ENCODE measurements at regions not wholly inside any gene's neighbourhood (a gene's known extent, or its start where the extent isn't known, plus 50 kb on each side); places are given as distances from the start of the nearest gene placed in this dataset.

- TF ChIP-seq CTCF (IDR thresholded peaks at IDR 0.05) (no peak), POLR2A (IDR thresholded peaks at IDR 0.05) (no peak)
Measured at GRCh38 chr3:152139651-152140050, 129.1 kb upstream of the MBNL1 start.

Data from esophagus squamous epithelium (tissue), 4 donors.